H1 (cell line): ENCODE measurements at regions not wholly inside any gene's neighbourhood (a gene's known extent, or its start where the extent isn't known, plus 50 kb on each side); places are given as distances from the start of the nearest gene placed in this dataset.

Experiments
- CTCF ChIA-PET: fragments of 300-600 bp; sonication (Branson Sonifier 250); formaldehyde crosslinking; loops from one replicate; lab custom pipeline; 2021; ENCODE audit not compliant: partially characterized antibody; lab: Charles Lee
- POLR2A ChIA-PET: fragments of 300-600 bp; sonication (Branson Sonifier 250); formaldehyde crosslinking; loops from one replicate; lab custom pipeline; 2021; ENCODE audit warnings: inconsistent platforms; ENCODE audit not compliant: partially characterized antibody; lab: Charles Lee
- DNase-seq, 2 experiments: peaks; one replicate each; pipeline versions ENCODE4 v3.0.0 to v3.0.0-alpha.2; 2010 to 2022; ENCODE audit warnings: low spot score in 2 of 2, low read depth in 1 of 2, mixed read lengths in 1 of 2
- FAIRE-seq: peaks from 2 replicates; lab custom pipeline; 2011; peaks lifted over from hg19 to GRCh38; lab: Jason Lieb, UNC
- H2AFZ ChIP-seq: 2 replicates; pipeline ENCODE4 v1.8.1; 2012; ENCODE audit warnings: low read length, inconsistent platforms
- H2AK5ac ChIP-seq: 2 replicates; pipeline ENCODE4 v1.6.1; 2013; ENCODE audit warnings: low read depth, low read length
- H2BK120ac ChIP-seq: replicated peaks from 2 replicates; pipeline ENCODE3; 2013; ENCODE audit warnings: low read depth, low read length, inconsistent platforms
- H2BK12ac ChIP-seq: 2 replicates; pipeline ENCODE4 v1.6.1; 2013; ENCODE audit warnings: low read depth, low read length
- H2BK15ac ChIP-seq: 2 replicates; pipeline ENCODE4 v1.6.1; 2013; ENCODE audit warnings: low read length
- H2BK20ac ChIP-seq: 2 replicates; pipeline ENCODE4 v1.6.1; 2013; ENCODE audit warnings: low read length
- H2BK5ac ChIP-seq: 2 replicates; pipeline ENCODE4 v1.6.1; 2013; ENCODE audit warnings: low read depth, low read length
- H3K14ac ChIP-seq: 2 replicates; pipeline ENCODE4 v1.6.1; 2013; ENCODE audit warnings: inconsistent platforms; ENCODE audit not compliant: insufficient read length
- H3K18ac ChIP-seq: 2 replicates; pipeline ENCODE4 v1.6.1; 2013; ENCODE audit warnings: low read length; ENCODE audit errors: extremely low read depth
- H3K23ac ChIP-seq: 2 replicates; pipeline ENCODE4 v1.6.1; 2013; ENCODE audit warnings: inconsistent platforms; ENCODE audit not compliant: insufficient read length
- H3K23me2 ChIP-seq: 2 replicates; pipeline ENCODE4 v1.6.1; 2013; ENCODE audit warnings: low read depth, low read length
- H3K27ac ChIP-seq: 2 replicates; pipeline ENCODE4 v1.6.1; 2011; ENCODE audit warnings: low read depth, low read length, inconsistent platforms
- H3K27me3 ChIP-seq, 4 experiments: replicated peaks in 1 of 4; 1 replicate in 1 of 4; 2 replicates in 3 of 4; pipeline versions ENCODE4 v1.6.1 to v1.8.1; 2011 to 2013; ENCODE audit warnings: low read length in 3 of 4, mild to moderate bottlenecking in 3 of 4, inconsistent platforms in 2 of 4, mixed read lengths in 2 of 4, moderate library complexity in 1 of 4; ENCODE audit not compliant: control insufficient read depth in 3 of 4, insufficient read depth in 3 of 4; ENCODE audit errors: extremely low read depth in 1 of 4
- H3K36me3 ChIP-seq, 4 experiments: 2 replicates each; pipeline versions ENCODE4 v1.6.1 to v1.8.1; 2011 to 2013; ENCODE audit warnings: mild to moderate bottlenecking in 4 of 4, low read length in 3 of 4, moderate library complexity in 2 of 4, control low read depth in 1 of 4, inconsistent platforms in 1 of 4; ENCODE audit not compliant: insufficient read depth in 4 of 4, control insufficient read depth in 2 of 4
- H3K4ac ChIP-seq: replicated peaks from 2 replicates; pipeline ENCODE3; 2013; ENCODE audit warnings: low read length, low read depth, mixed read lengths, inconsistent platforms; ENCODE audit not compliant: insufficient read length
- H3K4me1 ChIP-seq, 4 experiments: replicated peaks in 1 of 4; 1 replicate in 1 of 4; 2 replicates in 3 of 4; pipeline versions ENCODE4 v1.6.1 to v1.8.1; 2011 to 2013; ENCODE audit warnings: low read length in 3 of 4, inconsistent platforms in 2 of 4, mixed read lengths in 1 of 4; ENCODE audit not compliant: insufficient read depth in 4 of 4, control insufficient read depth in 3 of 4
- H3K4me2 ChIP-seq, 2 experiments: 2 replicates each; pipeline versions ENCODE4 v1.6.1 to v1.8.1; 2011 to 2013; ENCODE audit warnings: low read depth in 2 of 2, low read length in 2 of 2, control low read depth in 1 of 2, inconsistent platforms in 1 of 2, mild to moderate bottlenecking in 1 of 2; ENCODE audit not compliant: insufficient read depth in 1 of 2
- H3K4me3 ChIP-seq, 4 experiments: fragments of 200-600, 300-600 bp in 1 of 4; sonication (generic), shearing (Covaris generic), sonication (Bioruptor Twin) in 1 of 4; 2 replicates each; pipeline versions ENCODE4 v1.5.1 to v1.8.1; 2011 to 2016; ENCODE audit warnings: low read length in 4 of 4, low read depth in 3 of 4, control low read depth in 2 of 4, inconsistent platforms in 2 of 4, mild to moderate bottlenecking in 2 of 4, mixed read lengths in 1 of 4, moderate library complexity in 1 of 4; ENCODE audit not compliant: insufficient read depth in 2 of 4; ENCODE audit errors: extremely low read depth in 1 of 4
- H3K56ac ChIP-seq: replicated peaks from 2 replicates; pipeline ENCODE3; 2013; ENCODE audit warnings: low read depth, mild to moderate bottlenecking, mixed read lengths, low read length, inconsistent platforms; ENCODE audit not compliant: insufficient read length
- H3K79me1 ChIP-seq: 2 replicates; pipeline ENCODE4 v1.6.1; 2013; ENCODE audit warnings: low read depth, low read length, control low read depth
- H3K79me2 ChIP-seq, 2 experiments: 2 replicates each; pipeline versions ENCODE4 v1.6.1 to v1.8.1; 2012 to 2013; ENCODE audit warnings: low read length in 2 of 2, mild to moderate bottlenecking in 2 of 2, inconsistent platforms in 1 of 2; ENCODE audit not compliant: insufficient read depth in 2 of 2, control insufficient read depth in 1 of 2
- H3K9ac ChIP-seq, 4 experiments: replicated peaks in 1 of 4; 1 replicate in 1 of 4; 2 replicates in 3 of 4; pipeline versions ENCODE4 v1.6.1 to v1.8.1; 2011 to 2013; ENCODE audit warnings: low read depth in 3 of 4, low read length in 3 of 4, control low read depth in 2 of 4, mild to moderate bottlenecking in 2 of 4, moderate library complexity in 2 of 4, inconsistent platforms in 1 of 4; ENCODE audit errors: extremely low read depth in 1 of 4
- H3K9me3 ChIP-seq, 2 experiments: 2 replicates each; pipeline versions ENCODE4 v1.6.1 to v1.8.1; 2012 to 2013; ENCODE audit warnings: mild to moderate bottlenecking in 2 of 2, moderate library complexity in 2 of 2, control low read depth in 1 of 2, inconsistent platforms in 1 of 2, low read depth in 1 of 2, low read length in 1 of 2, mixed read lengths in 1 of 2; ENCODE audit not compliant: insufficient read depth in 2 of 2
- H4K20me1 ChIP-seq, 2 experiments: replicated peaks in 1 of 2; 2 replicates each; pipeline versions ENCODE3 to v1.8.1; 2011 to 2013; ENCODE audit warnings: inconsistent platforms in 2 of 2, low read length in 2 of 2, mild to moderate bottlenecking in 1 of 2; ENCODE audit not compliant: insufficient read depth in 2 of 2, control insufficient read depth in 1 of 2
- H4K5ac ChIP-seq: 2 replicates; pipeline ENCODE4 v1.6.1; 2013; ENCODE audit warnings: low read length, low read depth, mixed read lengths, inconsistent platforms; ENCODE audit not compliant: insufficient read length
- H4K8ac ChIP-seq: 2 replicates; pipeline ENCODE4 v1.8.0; 2013; ENCODE audit warnings: mild to moderate bottlenecking, moderate library complexity, low read length, inconsistent platforms; ENCODE audit not compliant: insufficient read depth; ENCODE audit errors: extremely low read depth
- H4K91ac ChIP-seq: replicated peaks from 2 replicates; pipeline ENCODE3; 2013; ENCODE audit warnings: low read length, mixed read lengths, inconsistent platforms; ENCODE audit not compliant: insufficient read length
- BACH1 ChIP-seq: IDR thresholded peaks from 2 replicates; pipeline ENCODE4 v1.6.1; 2012; ENCODE audit warnings: low read length, improper control_type of control experiment
- CTBP2 ChIP-seq: IDR thresholded peaks from 2 replicates; pipeline ENCODE4 v1.7.0; 2011; ENCODE audit warnings: borderline replicate concordance, mild to moderate bottlenecking, moderate library complexity, mixed read lengths, low read length; ENCODE audit not compliant: insufficient read depth, insufficient read length
- JUN ChIP-seq: IDR thresholded peaks from 2 replicates; pipeline ENCODE4 v1.6.1; 2011; ENCODE audit warnings: low read depth, mild to moderate bottlenecking, improper control_type of control experiment, low read length
- MAX ChIP-seq: IDR thresholded peaks from 2 replicates; pipeline ENCODE4 v1.6.1; 2012; ENCODE audit warnings: inconsistent platforms
- SIRT6 ChIP-seq: IDR thresholded peaks from one replicate; pipeline ENCODE4 v1.7.1; 2012; ENCODE audit warnings: low read length, inconsistent platforms
- SIX5 ChIP-seq: IDR thresholded peaks from 2 replicates; pipeline ENCODE4 v1.6.1; 2011; ENCODE audit warnings: mild to moderate bottlenecking, low read depth, low read length
- TAF1 ChIP-seq: IDR thresholded peaks from 2 replicates; pipeline ENCODE4 v1.6.1; 2011; ENCODE audit warnings: mild to moderate bottlenecking, low read depth, low read length
- ZNF274 ChIP-seq: IDR thresholded peaks from 2 replicates; pipeline ENCODE4 v1.7.0; 2012; ENCODE audit warnings: low read length, borderline replicate concordance; ENCODE audit errors: extremely low read depth
- WGBS, 2 experiments: shearing (Covaris generic) in 1 of 2; methylation state at CpG; one replicate each; pipeline versions ENCODE4 v1.1.6 to v1.1.7; 2013 to 2015; ENCODE audit warnings: low lambda C conversion rate in 2 of 2, mixed read lengths in 2 of 2, inconsistent platforms in 1 of 2, low coverage in 1 of 2, missing lambda C conversion rate in 1 of 2; ENCODE audit not compliant: insufficient replicate concordance in 2 of 2, insufficient coverage in 1 of 2, insufficient read length in 1 of 2; ENCODE audit errors: extremely low coverage in 1 of 2, missing lambda C conversion rate in 1 of 2; 5-methylcytosine and 5-hydroxymethylcytosine counted together

- Histone ChIP-seq H3K4me3 (no peak overlapping the region), H3K27me3 (no peaks in the 10 kb centered on the region; a peak in 1 of 7 replicates), H3K18ac (no peak overlapping the region), H2BK12ac (no peak overlapping the region), H3K23ac (no peak overlapping the region), H3K56ac (no peak overlapping the region), H2AK5ac (no peak overlapping the region), H2AFZ (no peak overlapping the region), H3K9me3 (peaks cover 0 to 7% of the 10 kb centered on the region in 2 experiments; a peak in 2 of 4 replicates), H4K20me1 (no peaks in the 10 kb centered on the region), H3K79me2 (no peaks in the 10 kb centered on the region), H3K23me2 (no peaks in the 10 kb centered on the region), H4K8ac (no peak overlapping the region), H4K5ac (no peak overlapping the region), H2BK5ac (no peak overlapping the region), H2BK120ac (no peak overlapping the region), H3K4me1 (no peaks in the 10 kb centered on the region), H2BK20ac (no peak overlapping the region), H4K91ac (no peak overlapping the region), H3K36me3 (no peaks in the 10 kb centered on the region), H3K4ac (no peak overlapping the region), H3K4me2 (no peak overlapping the region), H2BK15ac (no peak overlapping the region), H3K9ac (no peak overlapping the region), H3K79me1 (no peaks in the 10 kb centered on the region), H3K14ac (no peak overlapping the region), H3K27ac (no peak overlapping the region)
- DNase-seq (no peak), FAIRE-seq (no peak)
- POLR2A ChIA-PET: no interaction called here
- 74% methylated on average over 3 of the region's 3 CpGs; no CpG with 5 or more reads in 1 of the 2 experiments for WGBS, 2 experiments
- CTCF ChIA-PET: interaction anchor here (0.6 to 1.0 kb wide), 2 partner anchors 184 to 495 kb away, joined by 3 read pairs; no protein-coding TSS in a partner anchor
- TF ChIP-seq MAX (no peak), SIRT6 (no peak), BACH1 (no peak), ZNF274 (no peak), SIX5 (no peak), JUN (no peak), TAF1 (no peak), CTBP2 (no peak)
Measured at GRCh38 chr11:115808351-115808940, 304.2 kb upstream of the CADM1 start.
